Panc1 (cell line): ENCODE measurements at regions not wholly inside any gene's neighbourhood (a gene's known extent, or its start where the extent isn't known, plus 50 kb on each side); places are given as distances from the start of the nearest gene placed in this dataset.

Experiments
- ATAC-seq: fragments of 200-7000 bp; cut with Tn5 transposase; 2 replicates; pipeline ENCODE4 v1.9.1; 2020; ENCODE audit warnings: mild to moderate bottlenecking, moderate library complexity
- BruUV-seq: library from RNA; stranded (reverse); fragments of 400-500 nt; replicated peaks from 2 replicates; lab custom pipeline; 2021; lab: Mats Ljungman, UMichigan
- CTCF ChIA-PET: fragments of 300-600 bp; sonication (Branson Sonifier 250); formaldehyde crosslinking; loops from one replicate; lab custom pipeline; 2022; ENCODE audit warnings: antibody characterized with exemption; lab: Charles Lee
- POLR2A ChIA-PET: fragments of 300-600 bp; sonication (Branson Sonifier 250); formaldehyde crosslinking; loops from one replicate; lab custom pipeline; 2022; ENCODE audit warnings: antibody characterized with exemption; lab: Charles Lee
- DNase-seq: peaks from one replicate; pipeline ENCODE4 v3.0.0-alpha.2; 2010; ENCODE audit warnings: low read depth, low spot score
- H3K27ac ChIP-seq: 2 replicates; pipeline ENCODE4 v1.5.1; 2011; ENCODE audit warnings: mild to moderate bottlenecking, low read length, inconsistent platforms
- H3K27me3 ChIP-seq: fragments of 200-500 bp; sonication (Bioruptor generic); 2 replicates; pipeline ENCODE4 v1.6.0; 2014; ENCODE audit warnings: low read length, inconsistent platforms; ENCODE audit not compliant: control insufficient read depth, insufficient read depth
- H3K36me3 ChIP-seq: fragments of 200-500 bp; sonication (Bioruptor generic); 2 replicates; pipeline ENCODE4 v1.5.1; 2014; ENCODE audit warnings: inconsistent platforms, mild to moderate bottlenecking, low read length, moderate library complexity; ENCODE audit not compliant: control insufficient read depth, insufficient read depth
- H3K4me1 ChIP-seq: 2 replicates; pipeline ENCODE4 v1.5.1; 2011; ENCODE audit warnings: inconsistent platforms, mild to moderate bottlenecking, low read length, moderate library complexity; ENCODE audit not compliant: control insufficient read depth, insufficient read depth
- H3K4me3 ChIP-seq, 2 experiments: 2 replicates each; pipeline ENCODE4 v1.5.1; 2011 to 2012; ENCODE audit warnings: low read depth in 2 of 2, low read length in 2 of 2, mild to moderate bottlenecking in 2 of 2, inconsistent platforms in 1 of 2, moderate library complexity in 1 of 2
- H3K9me3 ChIP-seq: fragments of 200-500 bp; sonication (Bioruptor generic); 2 replicates; pipeline ENCODE4 v1.5.1; 2014; ENCODE audit warnings: low read depth, mild to moderate bottlenecking, inconsistent platforms, low read length, moderate library complexity; ENCODE audit not compliant: control insufficient read depth, insufficient read depth
- CTCF ChIP-seq: fragments of 450-650 bp; IDR thresholded peaks from 2 replicates; pipeline ENCODE4 v1.5.1; 2017; ENCODE audit warnings: mild to moderate bottlenecking
- POLR2AphosphoS5 ChIP-seq: IDR thresholded peaks from 2 replicates; pipeline ENCODE4 v1.6.1; 2012; ENCODE audit warnings: mild to moderate bottlenecking, low read depth, low read length, moderate library complexity
- REST ChIP-seq, 2 experiments: IDR thresholded peaks; 2 replicates each; pipeline ENCODE4 v1.6.1; 2011 to 2012; ENCODE audit warnings: low read depth in 2 of 2, control low read depth in 1 of 2, low read length in 1 of 2, mild to moderate bottlenecking in 1 of 2, moderate library complexity in 1 of 2; ENCODE audit not compliant: insufficient read depth in 1 of 2
- SIN3A ChIP-seq: IDR thresholded peaks from 2 replicates; pipeline ENCODE4 v1.6.1; 2012; ENCODE audit warnings: low read depth, mild to moderate bottlenecking, low read length, moderate library complexity, borderline replicate concordance; ENCODE audit not compliant: insufficient read depth
- TCF7L2 ChIP-seq: IDR thresholded peaks from 2 replicates; pipeline ENCODE4 v1.6.1; 2011; ENCODE audit warnings: mild to moderate bottlenecking, low read depth, low read length, inconsistent platforms
- in situ Hi-C: cut with HindIII; loops from 2 replicates; pipeline ENCODE4 v1.10.0; 2016; ENCODE audit warnings: low sequenced_read_pairs, low pct_unique_long_range_greater_than_20kb
- intact Hi-C: fragments of 100-400 bp; cut with micrococcal nuclease; formaldehyde crosslinking; loops from one replicate; pipeline ENCODE4 v1.10.0; 2022; ENCODE audit not compliant: unreplicated experiment

DNA sequence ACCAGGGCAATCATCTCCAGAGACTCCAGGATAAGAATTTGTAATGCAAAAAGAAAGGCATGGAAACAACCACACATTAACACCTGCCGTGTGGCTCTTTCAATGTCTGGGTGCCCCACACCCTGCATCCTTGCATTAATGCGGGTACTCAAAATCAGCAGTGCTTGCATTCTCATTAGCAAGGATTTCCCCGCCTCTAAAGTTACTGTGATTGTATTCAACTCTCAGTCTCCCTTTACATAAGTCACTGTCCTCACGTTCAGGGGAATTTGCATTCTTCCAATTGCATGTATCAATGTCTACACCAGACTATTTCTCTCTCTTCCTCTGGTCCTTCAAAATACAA, 324.3 kb downstream of the FOXL1 start:
- H3K27me3 ChIP-seq = no peaks in the 10 kb centered on the region
- in situ Hi-C loops = no loop called here
- ATAC-seq = no peak
- TF ChIP-seq TCF7L2 (no peak), SIN3A (no peak), CTCF (no peak), POLR2AphosphoS5 (no peak), REST (IDR thresholded peaks at IDR 0.05; ENCODE audit: insufficient read depth in 1 of 2, low read depth in 2 of 2, low read length in 1 of 2) (no peak)
- H3K4me3 ChIP-seq = no peak overlapping the region
- intact Hi-C loops = no loop called here
- DNase-seq = no peak
- no TSS peak for BruUV-seq
- H3K4me1 ChIP-seq = no peaks in the 10 kb centered on the region
- no peaks in the 10 kb centered on the region for H3K9me3 ChIP-seq
- no peak overlapping the region for H3K27ac ChIP-seq
- ChIA-PET CTCF (no interaction called here), POLR2A (no interaction called here)
- no peaks in the 10 kb centered on the region for H3K36me3 ChIP-seq

DNA sequence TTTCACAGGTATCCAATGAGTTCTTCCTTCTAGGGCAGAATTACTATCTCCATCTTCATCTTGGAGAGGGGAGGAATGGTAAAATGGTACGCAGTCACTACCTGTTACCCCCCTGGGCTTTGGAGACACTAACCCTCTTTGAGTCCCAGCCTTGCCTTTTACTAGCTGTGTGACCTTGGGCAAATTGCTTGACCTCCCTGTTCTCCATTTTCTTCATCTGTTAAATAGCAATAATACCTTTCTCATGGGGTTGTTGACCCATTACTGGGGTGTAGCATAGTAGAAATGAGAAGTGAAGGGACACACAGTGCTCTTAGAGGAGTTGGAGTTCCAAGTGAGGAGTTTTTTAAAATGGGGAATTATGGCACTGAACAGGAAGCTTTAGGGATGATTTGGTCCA, 324.7 kb downstream of the FOXL1 start:
- no peaks in the 10 kb centered on the region for H3K9me3 ChIP-seq

More for the DNA sequence above, 324.7 kb downstream of the FOXL1 start:
- no peak overlapping the region for H3K27ac ChIP-seq
- no peaks in the 10 kb centered on the region for H3K27me3 ChIP-seq
- intact Hi-C loops (no loop called here), in situ Hi-C loops (no loop called here)
- H3K4me3 ChIP-seq = no peak overlapping the region
- no peak for TF ChIP-seq SIN3A
- TF ChIP-seq REST (IDR thresholded peaks at IDR 0.05; ENCODE audit: insufficient read depth in 1 of 2, low read depth in 2 of 2, low read length in 1 of 2) = no peak
- no peak for TF ChIP-seq TCF7L2
- TF ChIP-seq POLR2AphosphoS5 = no peak
- TF ChIP-seq CTCF = no peak
- H3K4me1 ChIP-seq = no peaks in the 10 kb centered on the region
- ATAC-seq (no peak), DNase-seq (no peak)
- ChIA-PET POLR2A (no interaction called here), CTCF (no interaction called here)
- no peaks in the 10 kb centered on the region for H3K36me3 ChIP-seq
- no TSS peak for BruUV-seq
